ENCODE measurements at regions not wholly inside any gene's neighbourhood (a gene's known extent, or its start where the extent isn't known, plus 50 kb on each side); places are given as distances from the start of the nearest gene placed in this dataset.

GRCh38 chr7:41188163-41189130 lies 514.4 kb downstream of the INHBA start:
- Histone ChIP-seq H3K4me3 (ENCODE audit: low read length) (no peak overlapping the region), H3K9me3 (ENCODE audit: control insufficient read depth, insufficient read depth, low read length) (no peaks in the 10 kb centered on the region), H3K36me3 (ENCODE audit: control insufficient read depth, insufficient read depth, low read length) (no peaks in the 10 kb centered on the region), H3K27ac (ENCODE audit: low read length) (no peak overlapping the region), H3K27me3 (ENCODE audit: control insufficient read depth, insufficient read depth, low read length) (no peaks in the 10 kb centered on the region), H3K4me1 (ENCODE audit: control insufficient read depth, insufficient read depth, low read length) (no peaks in the 10 kb centered on the region)
- Mint-ChIP-seq H3K4me1 (no peaks in the 10 kb centered on the region), H3K9me3 (peaks cover 3 to 17% of the 10 kb centered on the region in 2 donors), H3K27ac (no peak overlapping the region), H3K36me3 (no peaks in the 10 kb centered on the region), H3K27me3 (ENCODE audit: low read depth in 2 of 2) (no peaks in the 10 kb centered on the region), H3K4me3 (no peak overlapping the region)
- intact Hi-C loops (cut with micrococcal nuclease) = no loop called here
- no peak for TF ChIP-seq CTCF (IDR thresholded peaks at IDR 0.05)
- ATAC-seq (no peak), DNase-seq (no peak)
- 91% methylated on average over 6 of the region's 8 CpGs for WGBS (ENCODE audit: insufficient coverage)

GRCh38 chr7:41187322-41187721 lies 515.6 kb downstream of the INHBA start:
- TF ChIP-seq CTCF (IDR thresholded peaks at IDR 0.05) = no peak
- Histone ChIP-seq H3K27ac (ENCODE audit: low read length) (no peak overlapping the region), H3K36me3 (ENCODE audit: control insufficient read depth, insufficient read depth, low read length) (no peaks in the 10 kb centered on the region), H3K9me3 (ENCODE audit: control insufficient read depth, insufficient read depth, low read length) (no peaks in the 10 kb centered on the region), H3K4me3 (ENCODE audit: low read length) (no peak overlapping the region), H3K27me3 (ENCODE audit: control insufficient read depth, insufficient read depth, low read length) (no peaks in the 10 kb centered on the region), H3K4me1 (ENCODE audit: control insufficient read depth, insufficient read depth, low read length) (no peaks in the 10 kb centered on the region)
- H3K9me3 Mint-ChIP-seq = peaks cover 5 to 22% of the 10 kb centered on the region in 2 donors
- ATAC-seq (no peak), DNase-seq (no peak)
- 94% methylated on average over 4 of the region's 4 CpGs for WGBS (ENCODE audit: insufficient coverage)
- no peaks in the 10 kb centered on the region for H3K27me3 Mint-ChIP-seq (ENCODE audit: low read depth in 2 of 2)
- intact Hi-C loops (cut with micrococcal nuclease) = no loop called here
- H3K4me1 Mint-ChIP-seq = no peaks in the 10 kb centered on the region
- no peaks in the 10 kb centered on the region for H3K36me3 Mint-ChIP-seq
- no peak overlapping the region for H3K27ac Mint-ChIP-seq
- H3K4me3 Mint-ChIP-seq = no peak overlapping the region

- no peaks in the 10 kb centered on the region for H3K27me3 ChIP-seq (ENCODE audit: control insufficient read depth, insufficient read depth, low read length)
- TF ChIP-seq CTCF (IDR thresholded peaks at IDR 0.05) = no peak
- 88% methylated on average over 2 of the region's 3 CpGs for WGBS (ENCODE audit: insufficient coverage)
These were observed 517.0 kb downstream of the INHBA start for GRCh38 chr7:41185851-41186250.

More at GRCh38 chr7:41185851-41186250, 517.0 kb downstream of the INHBA start:
- Mint-ChIP-seq H3K4me1 (no peaks in the 10 kb centered on the region), H3K9me3 (peaks cover 5 to 18% of the 10 kb centered on the region in 2 donors), H3K27ac (no peak overlapping the region), H3K4me3 (no peak overlapping the region), H3K36me3 (no peaks in the 10 kb centered on the region), H3K27me3 (ENCODE audit: low read depth in 2 of 2) (no peaks in the 10 kb centered on the region)
- H3K27ac ChIP-seq (ENCODE audit: low read length) = no peak overlapping the region
- intact Hi-C loops (cut with micrococcal nuclease) = no loop called here
- H3K9me3 ChIP-seq (ENCODE audit: control insufficient read depth, insufficient read depth, low read length) = no peaks in the 10 kb centered on the region
- no peaks in the 10 kb centered on the region for H3K36me3 ChIP-seq (ENCODE audit: control insufficient read depth, insufficient read depth, low read length)
- H3K4me1 ChIP-seq (ENCODE audit: control insufficient read depth, insufficient read depth, low read length) = no peaks in the 10 kb centered on the region
- no peak for DNase-seq
- ATAC-seq = no peak
- H3K4me3 ChIP-seq (ENCODE audit: low read length) = no peak overlapping the region

Data from natural killer cell (primary cell).